ENCODE measurements at regions not wholly inside any gene's neighbourhood (a gene's known extent, or its start where the extent isn't known, plus 50 kb on each side); places are given as distances from the start of the nearest gene placed in this dataset.

DNA sequence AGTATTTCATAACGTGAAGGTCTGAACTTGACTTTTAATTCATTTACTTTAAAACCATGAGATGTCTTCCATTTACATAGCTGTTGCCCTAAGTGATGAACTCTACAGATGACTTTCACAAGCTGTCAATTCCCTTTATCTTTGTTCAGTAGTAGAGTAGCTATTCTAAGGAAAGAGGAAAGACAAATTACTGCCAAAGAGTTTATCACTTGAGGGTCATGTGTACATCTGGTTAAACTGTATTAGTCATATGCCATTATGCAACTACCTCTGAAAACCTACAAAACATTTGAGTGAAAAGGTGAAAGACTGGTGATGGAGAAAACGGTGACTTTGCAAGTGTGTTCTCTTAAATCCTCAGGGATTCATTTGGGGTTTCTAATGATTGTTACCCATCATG, 763.9 kb downstream of the TMEM182 start:
- no peak for DNase-seq

DNA sequence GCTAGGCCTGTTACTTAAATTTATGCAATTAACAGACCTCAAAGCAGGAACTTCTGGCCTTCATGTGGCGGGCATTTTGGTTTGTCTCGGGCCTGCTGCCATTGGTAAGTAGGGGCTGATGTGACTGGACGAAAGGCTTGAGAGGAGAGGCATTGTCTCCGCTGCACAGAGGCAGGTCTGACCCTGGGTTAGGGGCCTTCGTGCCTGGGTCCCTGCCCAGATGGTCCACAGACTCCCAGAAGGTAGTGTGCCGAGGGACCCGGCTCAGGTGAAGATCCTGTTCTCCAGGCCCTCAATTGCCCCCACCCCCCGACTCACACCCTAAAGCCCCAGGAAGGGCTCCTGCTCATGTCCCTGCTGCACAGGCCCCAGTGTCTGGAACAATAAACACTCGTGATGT, 764.9 kb downstream of the TMEM182 start:
- DNase-seq: no peak

DNA sequence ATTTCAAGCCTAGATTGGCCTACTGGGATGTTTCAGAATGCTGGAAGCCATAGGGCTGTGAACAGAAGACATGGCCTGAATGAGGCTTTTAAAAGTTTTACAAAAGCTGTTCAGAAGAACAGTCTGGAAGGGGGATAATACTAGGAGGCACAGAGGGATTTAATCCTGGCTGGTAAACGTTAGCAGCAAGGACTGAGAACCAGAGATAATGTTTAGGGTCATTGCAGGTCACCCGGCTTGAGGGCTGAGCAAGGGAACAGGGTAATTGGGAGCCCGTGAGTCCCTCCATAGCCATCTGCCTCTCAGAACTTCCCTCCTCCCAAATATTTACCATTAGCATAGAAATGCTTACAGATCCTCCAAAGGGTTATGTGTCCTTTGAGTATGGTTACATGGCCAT, 765.4 kb downstream of the TMEM182 start:
- DNase-seq: no peak

DNA sequence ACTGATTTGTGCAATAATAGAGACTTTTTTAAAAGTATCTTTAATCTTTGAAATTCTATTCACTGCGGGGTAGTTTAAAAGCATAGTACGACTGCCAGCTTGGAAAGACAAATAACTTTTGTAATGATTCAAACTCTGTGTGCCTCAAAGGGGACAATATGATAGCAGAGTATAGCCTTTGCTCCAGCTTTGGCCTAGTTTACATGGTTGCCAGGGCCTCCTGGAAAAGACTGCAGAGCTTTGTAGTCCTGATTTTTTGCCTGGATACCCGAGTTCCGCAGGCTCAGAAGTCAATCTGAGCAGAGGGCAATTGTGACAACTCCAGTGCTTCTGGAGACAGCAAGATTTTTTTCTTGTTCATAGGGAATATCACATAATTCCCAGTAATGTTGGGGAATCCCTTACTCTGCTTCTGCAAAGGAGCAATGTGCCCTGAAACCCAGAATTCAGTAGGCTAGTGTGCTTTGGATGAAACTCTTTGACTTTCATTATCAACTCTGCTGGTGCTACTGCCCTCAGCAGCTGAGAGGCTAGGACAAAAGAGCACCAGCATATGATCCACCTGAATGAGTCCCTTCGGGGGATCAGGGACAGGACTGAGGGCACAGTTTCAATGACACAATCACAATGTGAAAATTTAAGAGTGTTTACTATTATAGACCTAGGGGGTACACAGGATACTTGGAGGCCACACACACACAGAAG, 768.1 kb downstream of the TMEM182 start:
- DNase-seq: no peak

DNA sequence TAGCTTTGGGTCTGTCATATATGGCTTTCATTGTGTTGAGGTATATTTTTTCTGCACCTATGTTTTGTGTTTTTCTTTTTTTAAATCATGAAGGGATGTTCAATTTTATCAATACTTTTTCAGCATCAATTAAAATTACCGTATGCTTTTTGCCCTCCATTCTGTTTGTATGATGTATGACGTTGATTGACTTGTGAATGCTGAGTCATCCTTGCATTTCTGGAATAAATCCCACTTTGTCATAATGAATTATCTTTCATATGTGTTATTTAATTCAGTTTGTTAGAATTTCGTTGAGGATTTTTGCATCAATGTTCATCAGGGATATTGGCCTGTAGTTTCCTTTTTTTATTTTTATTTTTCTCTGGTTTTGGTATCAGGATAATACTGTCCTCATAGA, 790.9 kb downstream of the TMEM182 start:
- no peak for DNase-seq

DNA sequence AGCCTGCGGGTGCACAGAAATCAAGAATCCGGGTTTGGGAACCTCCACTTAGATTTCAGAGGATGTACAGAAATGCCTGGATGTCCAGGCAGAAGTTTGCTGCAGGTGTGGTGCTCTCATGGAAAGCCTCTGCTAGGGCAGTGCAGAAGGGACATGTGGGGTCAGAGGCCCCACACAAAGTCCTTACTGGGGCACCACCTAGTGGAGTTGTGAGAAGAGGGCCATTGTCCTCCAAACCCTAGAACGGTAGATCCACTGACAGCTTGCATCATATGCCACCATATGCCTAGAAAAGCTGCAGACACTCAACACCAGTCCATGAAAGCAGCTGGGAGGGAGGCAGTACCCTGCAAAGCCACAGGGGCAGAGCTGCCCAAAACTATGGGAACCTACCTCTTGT, 833.0 kb downstream of the TMEM182 start:
- DNase-seq: no peak

DNA sequence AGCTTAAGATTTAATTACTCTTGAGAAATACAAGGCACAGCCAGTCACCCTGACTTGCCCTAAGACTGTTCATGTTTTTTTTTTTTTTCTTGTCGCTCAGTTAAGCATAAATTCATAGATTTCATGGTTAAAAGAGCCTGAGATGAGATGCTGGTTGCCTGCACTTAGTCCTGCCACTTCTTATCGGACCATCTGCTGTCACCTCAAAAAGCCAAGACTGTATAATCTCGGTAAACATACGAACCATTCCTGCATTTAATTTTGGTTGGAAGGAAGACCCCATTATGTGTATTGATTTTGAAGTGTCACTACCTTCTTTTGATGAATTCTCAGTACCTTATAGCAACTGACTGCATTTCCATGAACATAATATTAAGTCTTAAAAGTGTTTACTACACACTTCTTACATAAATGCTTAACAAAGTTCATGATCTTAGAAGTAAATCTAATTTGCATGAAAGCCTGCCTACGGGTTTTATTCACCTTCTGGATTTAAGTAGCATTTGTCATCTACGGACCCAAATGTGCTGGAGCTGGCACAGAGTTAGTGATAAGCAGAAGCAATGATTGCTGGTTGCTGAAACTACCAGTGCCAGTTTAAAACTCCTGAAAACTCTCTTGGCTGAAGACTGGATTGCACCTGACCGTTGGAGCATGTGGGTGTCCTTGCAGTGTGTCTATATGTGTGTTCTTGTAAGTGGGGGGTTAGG, 843.4 kb downstream of the TMEM182 start:
- DNase-seq: no peak

DNA sequence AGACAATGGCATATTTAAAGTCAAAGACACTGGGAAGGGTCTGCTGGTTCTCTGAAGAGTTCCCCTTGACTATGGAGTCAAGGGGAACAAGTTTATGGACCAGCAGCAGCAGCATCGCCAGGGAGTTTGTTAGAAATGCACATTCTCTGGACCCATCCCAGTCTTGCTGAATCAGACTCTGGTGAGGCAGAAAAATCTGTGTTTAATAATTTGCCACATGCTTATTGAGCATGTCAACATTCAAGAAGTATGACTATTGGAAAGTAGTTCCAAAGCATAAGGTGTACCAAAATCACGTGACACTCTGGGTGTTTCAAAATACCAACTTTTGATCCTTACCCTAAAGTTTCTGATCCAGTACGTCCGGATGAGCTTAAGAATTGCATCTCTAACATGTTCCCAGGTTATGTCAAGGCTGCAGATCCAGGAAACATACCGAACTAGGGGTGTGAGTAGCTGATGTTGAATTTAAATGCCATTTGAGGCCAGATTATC, 853.8 kb downstream of the TMEM182 start:
- no peak for DNase-seq

DNA sequence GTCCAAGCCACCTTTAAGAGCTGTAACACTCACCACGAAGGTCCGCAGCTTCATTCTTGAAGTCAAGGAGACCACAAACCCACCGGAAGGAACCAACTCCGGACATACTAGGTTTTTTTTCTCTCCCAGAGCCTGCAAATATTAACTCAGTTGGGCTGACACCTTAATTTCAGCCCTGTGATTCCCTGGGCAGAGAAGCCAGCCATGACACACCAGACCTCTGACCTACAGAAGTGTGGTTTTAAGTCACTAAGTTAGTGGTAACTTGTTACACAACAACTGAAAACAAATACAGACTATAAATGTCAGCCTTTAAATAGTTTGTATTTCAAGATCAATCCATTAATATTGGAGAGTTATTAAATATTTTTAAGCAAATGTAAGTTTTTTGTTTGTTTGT, 855.1 kb downstream of the TMEM182 start:
- no peak for DNase-seq

DNA sequence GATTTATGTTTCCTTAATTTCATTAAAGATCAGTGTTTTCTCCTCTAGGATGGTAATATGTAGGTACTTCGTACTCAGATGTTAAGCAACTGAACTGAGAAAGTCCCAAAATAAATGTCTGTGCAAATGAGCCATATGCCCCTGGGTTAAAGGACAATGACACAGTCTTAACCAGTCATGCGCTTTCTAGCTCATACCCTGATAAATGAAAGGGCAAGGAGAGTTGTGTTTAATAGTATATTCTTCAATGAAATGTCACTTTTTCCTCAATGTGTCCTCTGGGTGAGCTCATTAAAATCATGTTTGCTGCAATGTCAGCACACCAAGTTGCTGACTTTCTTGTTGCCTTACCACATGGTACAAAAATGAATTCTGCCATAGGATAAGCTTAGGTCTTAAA, 856.3 kb downstream of the TMEM182 start:
- no peak for DNase-seq

DNA sequence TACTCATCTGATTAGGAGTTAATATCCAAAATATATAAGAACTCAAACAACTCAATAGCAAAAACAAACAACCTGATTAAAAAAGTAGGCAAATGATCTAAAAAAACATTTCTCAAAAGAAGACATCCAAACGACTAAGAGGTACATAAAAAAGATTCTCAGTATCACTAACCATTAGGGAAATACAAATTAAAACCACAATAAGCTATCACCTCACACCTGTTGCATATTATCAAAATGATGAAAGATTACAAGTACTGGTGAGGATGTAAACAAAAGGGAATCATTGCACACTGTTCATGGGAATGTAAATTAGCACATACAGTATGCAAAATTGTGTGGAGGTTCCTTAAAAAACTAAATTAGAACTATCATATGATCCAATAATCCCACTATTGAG, 865.5 kb downstream of the TMEM182 start:
- no peak for DNase-seq

DNA sequence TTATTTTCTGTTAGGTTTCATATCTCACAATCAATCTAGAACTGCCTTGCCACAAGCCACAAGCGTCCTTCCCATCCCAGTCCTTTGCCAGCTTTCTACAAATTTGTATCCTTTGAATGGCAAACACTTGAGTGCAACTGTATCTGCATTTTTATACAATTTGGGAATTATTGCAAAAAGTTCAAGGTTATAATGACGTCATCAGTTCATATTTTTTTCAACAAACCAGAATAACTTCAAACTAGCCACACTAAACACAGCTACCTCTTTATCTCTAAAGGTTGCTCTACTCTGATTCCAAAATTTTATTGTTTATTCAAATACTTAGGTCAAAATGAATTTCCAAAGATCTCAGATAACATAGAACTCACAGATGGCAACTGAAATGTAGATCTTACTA, 877.1 kb downstream of the TMEM182 start:
- no peak for DNase-seq

DNA sequence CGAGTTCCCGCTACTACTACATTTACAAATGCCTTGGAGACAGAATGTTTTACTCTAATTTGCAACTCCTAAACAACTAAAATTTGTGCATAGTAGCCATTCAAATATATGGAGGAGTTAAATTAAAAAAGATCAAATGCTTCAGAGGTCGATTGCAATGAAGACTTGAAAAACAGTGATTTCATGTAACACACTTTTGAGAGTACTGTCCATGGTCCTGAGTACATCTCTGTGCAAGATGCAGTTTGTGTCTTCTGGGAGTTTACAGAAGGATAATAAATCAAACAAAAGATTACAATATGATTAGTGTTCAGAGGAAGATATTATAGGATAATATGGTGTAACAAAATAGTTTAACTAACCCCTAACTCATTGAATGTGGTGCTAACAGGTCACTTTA, 894.7 kb downstream of the TMEM182 start:
- DNase-seq: no peak

DNA sequence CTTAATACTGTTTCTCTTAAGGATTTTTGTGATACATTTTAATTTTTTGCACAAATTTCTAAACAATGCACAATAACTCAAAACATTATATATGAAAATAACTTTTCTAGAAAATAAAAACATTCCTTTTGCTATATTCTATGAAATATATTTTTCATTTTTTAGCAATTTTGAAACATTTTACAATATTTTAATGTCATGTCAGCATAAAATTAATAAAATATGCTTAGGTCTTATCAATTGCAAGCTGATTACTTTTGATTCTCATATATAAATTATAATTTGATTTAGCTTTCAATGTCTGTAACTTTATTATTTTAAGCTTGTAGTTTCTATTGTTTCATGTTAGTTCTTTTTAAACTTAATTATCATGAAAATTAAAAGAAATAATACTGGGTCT, 898.7 kb downstream of the TMEM182 start:
- DNase-seq: no peak

DNA sequence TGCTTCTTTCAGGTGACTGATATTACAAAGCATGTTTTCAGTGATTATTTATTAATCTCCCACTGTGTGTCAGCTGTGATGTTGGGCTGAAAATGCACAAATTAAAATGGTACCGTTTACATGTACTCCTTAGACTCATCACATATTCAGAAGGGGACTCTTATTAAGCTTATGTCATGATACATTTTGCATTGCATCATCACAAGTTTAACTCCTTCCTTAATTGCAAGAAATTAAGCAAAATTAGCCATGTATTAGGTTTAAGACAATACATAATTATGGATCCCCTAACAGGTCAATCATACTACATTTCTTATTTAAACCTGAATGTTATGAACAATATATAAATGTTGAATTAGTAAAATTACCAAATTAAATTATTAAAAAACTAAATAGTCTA, 899.1 kb downstream of the TMEM182 start:
- DNase-seq: no peak

DNA sequence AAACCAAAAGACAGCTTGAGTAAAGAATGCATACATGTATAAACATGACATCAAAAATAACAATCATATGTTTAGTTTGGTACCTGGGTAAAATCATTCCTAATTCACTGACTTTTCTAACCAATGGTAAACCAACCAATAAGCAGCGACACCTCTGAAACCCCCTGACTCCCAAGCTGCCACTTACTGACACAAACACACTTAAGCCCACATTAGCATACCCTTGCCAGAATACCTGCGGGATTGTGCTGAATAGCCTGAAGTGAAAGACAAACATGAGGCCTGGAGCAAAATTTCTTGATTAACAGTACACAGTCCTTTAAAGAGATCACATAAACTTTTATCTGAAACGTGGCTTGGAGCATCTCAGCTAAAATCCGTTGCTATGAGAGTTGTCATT, 902.9 kb downstream of the TMEM182 start:
- no peak for DNase-seq

DNA sequence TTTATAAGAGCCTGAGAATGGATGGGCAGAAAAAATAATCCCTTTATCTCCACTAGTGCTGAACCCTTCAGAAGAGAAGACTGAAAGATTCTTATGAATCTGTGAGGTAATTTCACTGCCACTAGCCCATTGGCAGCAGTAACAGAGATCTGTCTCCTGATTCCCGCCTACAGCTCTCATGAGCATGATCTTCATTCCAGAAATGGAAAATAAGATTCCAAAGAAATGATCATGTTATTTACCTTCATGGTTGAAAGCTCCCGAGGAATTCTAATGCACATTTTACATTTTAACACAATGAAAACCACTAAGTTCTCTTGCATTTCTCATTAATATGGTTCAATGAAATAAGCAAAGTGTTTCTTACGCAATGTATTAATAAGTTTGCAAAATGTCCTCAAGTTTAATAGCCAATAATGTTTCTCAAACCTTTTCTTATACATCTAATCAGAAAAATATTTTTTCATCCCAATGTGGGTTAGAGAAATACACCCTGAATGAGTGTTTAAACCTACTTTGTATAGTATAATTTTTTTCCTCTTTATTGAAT, 905.6 kb downstream of the TMEM182 start:
- DNase-seq: no peak

DNA sequence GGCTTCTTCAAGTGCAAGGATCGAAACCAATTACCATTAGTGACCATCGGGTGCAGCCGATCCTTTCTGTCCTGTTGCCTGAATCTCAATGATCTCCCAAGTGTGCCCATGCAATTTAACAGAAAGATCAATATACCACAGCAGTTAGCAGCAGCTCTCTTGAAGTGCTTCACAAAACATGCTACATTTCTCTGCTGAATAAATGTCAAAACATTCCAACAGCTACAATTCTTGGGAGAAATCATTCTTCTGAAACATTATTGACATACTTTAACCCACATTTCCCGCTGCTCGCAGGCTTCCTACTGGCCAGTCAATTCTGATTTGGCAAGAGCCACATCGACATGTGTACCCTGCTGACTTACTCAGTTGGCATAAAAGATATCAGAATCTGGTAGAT, 907.7 kb downstream of the TMEM182 start:
- DNase-seq: no peak
